Activated T-helper 2 cell treated with anti-CD3 and anti-CD28 coated beads, Interferon-gamma antibody, Interleukin-2, Interleukin-4, amounts not matched to agents 10 μg/mL and 5 μg/mL and 100 μg/mL, durations not matched to agents 14 hours and 24 hours and 36 hours (primary cell): ENCODE measurements at regions not wholly inside any gene's neighbourhood (a gene's known extent, or its start where the extent isn't known, plus 50 kb on each side); places are given as distances from the start of the nearest gene placed in this dataset.
"Not testable (repeated sequence)": the region's sequence is repeated elsewhere in the genome, so short reads cannot be mapped to it uniquely, and the experiment has no call there.

Source experiments
- DNase-seq: peaks from one replicate; pipeline ENCODE4 v3.0.0; 2021; ENCODE audit warnings: low spot score
- H3K27ac Mint-ChIP-seq: one replicate; pipeline ENCODE4 v1.8.0; 2021; ENCODE audit warnings: mixed read lengths
- H3K27me3 Mint-ChIP-seq: one replicate; pipeline ENCODE4 v1.8.0; 2021; ENCODE audit warnings: low read depth, mixed read lengths
- H3K36me3 Mint-ChIP-seq: one replicate; pipeline ENCODE4 v1.8.0; 2021; ENCODE audit warnings: low read depth, mixed read lengths
- H3K4me1 Mint-ChIP-seq: one replicate; pipeline ENCODE4 v1.8.0; 2021; ENCODE audit warnings: low read depth, mixed read lengths
- H3K4me3 Mint-ChIP-seq: one replicate; pipeline ENCODE4 v1.8.0; 2021; ENCODE audit warnings: low read depth, mild to moderate bottlenecking, moderate library complexity, mixed read lengths
- H3K9me3 Mint-ChIP-seq: one replicate; pipeline ENCODE4 v1.8.0; 2021; ENCODE audit warnings: mixed read lengths
- intact Hi-C: fragments of 100-400 bp; cut with micrococcal nuclease; formaldehyde crosslinking; loops from one replicate; pipeline ENCODE4 v1.15.1; 2023

DNA sequence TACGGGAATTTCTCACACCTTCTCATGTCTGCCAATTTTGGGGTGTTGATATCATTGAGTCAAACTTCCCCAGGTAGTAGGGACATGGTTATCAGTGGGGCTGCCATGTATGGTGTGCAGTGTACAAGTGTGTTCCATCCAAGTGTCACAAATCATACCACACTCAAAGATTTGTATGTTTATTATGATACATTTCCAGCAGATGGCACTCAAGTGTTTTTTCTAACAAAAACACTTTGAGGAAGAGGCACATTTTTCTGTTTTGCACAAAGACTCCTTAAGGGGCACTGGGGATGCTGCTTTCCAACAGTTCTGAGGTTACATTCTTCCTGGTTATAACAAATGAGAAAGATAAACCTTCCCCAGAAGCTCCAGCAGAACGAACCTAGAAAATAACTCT, 414.5 kb downstream of the REEP3 start:
- intact Hi-C loops, result no loop called here
- H3K4me3 Mint-ChIP-seq, result no peak overlapping the region
- no peak for DNase-seq
- H3K36me3 Mint-ChIP-seq, result no peaks in the 10 kb centered on the region
- H3K4me1 Mint-ChIP-seq, result no peaks in the 10 kb centered on the region
- no peaks in the 10 kb centered on the region for H3K27me3 Mint-ChIP-seq
- no peak overlapping the region for H3K27ac Mint-ChIP-seq
- no peaks in the 10 kb centered on the region for H3K9me3 Mint-ChIP-seq

DNA sequence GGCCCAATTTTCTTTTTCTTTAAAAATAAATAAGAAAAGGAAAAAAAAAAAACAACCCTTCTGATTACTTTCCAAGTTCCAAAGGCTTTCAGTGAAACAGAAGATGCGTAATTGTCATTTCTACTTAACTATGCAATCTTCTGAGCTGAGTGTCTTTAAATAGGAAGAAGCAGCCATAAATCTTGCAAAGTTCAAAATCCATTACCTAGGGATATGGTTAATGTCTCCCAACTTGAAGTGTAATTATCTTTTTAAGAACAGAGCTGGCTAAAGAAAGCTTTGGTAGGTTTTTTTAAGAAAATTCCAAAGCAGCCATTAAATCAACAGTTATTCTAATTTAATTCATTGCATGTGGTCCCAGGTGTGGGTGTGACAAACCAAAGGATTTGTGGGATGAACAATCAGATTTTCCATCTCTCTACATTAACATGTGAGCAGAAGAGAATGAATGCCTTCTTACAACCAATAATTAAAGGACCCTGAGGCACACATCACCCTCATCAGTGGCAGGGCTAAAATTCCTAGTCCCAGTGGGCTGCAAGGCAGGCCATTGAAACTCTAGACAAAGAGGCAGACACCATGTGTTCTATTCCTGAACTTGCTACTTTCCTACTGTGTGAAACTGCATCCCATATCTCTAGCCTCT, 419.2 kb downstream of the REEP3 start:
- no peaks in the 10 kb centered on the region for H3K4me1 Mint-ChIP-seq

DNA sequence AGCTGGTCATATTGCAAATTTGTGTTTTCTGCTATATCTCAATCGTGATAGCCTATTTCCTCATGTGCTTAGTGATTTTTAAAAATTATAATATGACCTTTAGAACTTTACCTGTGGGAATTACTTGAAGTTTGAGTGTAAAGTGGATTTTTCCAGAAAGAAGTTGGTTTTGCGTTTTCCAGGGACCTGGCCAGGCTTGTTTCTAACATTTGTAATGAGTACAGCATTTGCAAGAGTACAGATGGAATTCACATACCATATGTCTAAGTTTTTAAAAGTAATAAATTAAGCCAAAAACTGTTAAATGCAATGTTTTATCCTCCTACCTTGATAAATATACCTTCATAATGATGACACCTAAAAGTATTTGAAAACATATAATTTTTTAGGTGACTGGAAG, 443.2 kb downstream of the REEP3 start:
- no peak for DNase-seq
- Mint-ChIP-seq H3K4me1 (no peaks in the 10 kb centered on the region), H3K36me3 (no peaks in the 10 kb centered on the region), H3K4me3 (no peak overlapping the region), H3K27ac (no peak overlapping the region), H3K27me3 (no peaks in the 10 kb centered on the region), H3K9me3 (no peaks in the 10 kb centered on the region)
- intact Hi-C loops, result no loop called here

More for the DNA sequence above, 419.2 kb downstream of the REEP3 start:
- Mint-ChIP-seq H3K27me3 (no peaks in the 10 kb centered on the region), H3K27ac (no peak overlapping the region), H3K4me3 (no peak overlapping the region), H3K9me3 (no peaks in the 10 kb centered on the region), H3K36me3 (no peaks in the 10 kb centered on the region)
- intact Hi-C loops, result no loop called here
- no peak for DNase-seq

- Mint-ChIP-seq H3K27ac (no peak overlapping the region), H3K4me3 (no peak overlapping the region)
These were observed 444.6 kb downstream of the REEP3 start for GRCh38 chr10:63965846-63966245.

GRCh38 chr10:63972949-63973827, 452.0 kb downstream of the REEP3 start:
- no peaks in the 10 kb centered on the region for H3K9me3 Mint-ChIP-seq
- intact Hi-C loops, result no loop called here
- no peak for DNase-seq
- no peak overlapping the region for H3K27ac Mint-ChIP-seq
- H3K27me3 Mint-ChIP-seq, result no peaks in the 10 kb centered on the region
- H3K4me3 Mint-ChIP-seq, result no peak overlapping the region
- H3K36me3 Mint-ChIP-seq, result no peaks in the 10 kb centered on the region
- no peaks in the 10 kb centered on the region for H3K4me1 Mint-ChIP-seq

More at GRCh38 chr10:63965846-63966245, 444.6 kb downstream of the REEP3 start:
- intact Hi-C loops, result no loop called here
- no peaks in the 10 kb centered on the region for H3K9me3 Mint-ChIP-seq
- DNase-seq, result no peak
- H3K4me1 Mint-ChIP-seq, result no peaks in the 10 kb centered on the region
- no peaks in the 10 kb centered on the region for H3K27me3 Mint-ChIP-seq
- H3K36me3 Mint-ChIP-seq, result no peaks in the 10 kb centered on the region

- no peak overlapping the region for H3K4me3 Mint-ChIP-seq
- intact Hi-C loops, result loop anchor here (2.0 kb wide), 1 partner anchor 110 kb away; no protein-coding TSS in a partner anchor
- H3K27me3 Mint-ChIP-seq, result no peaks in the 10 kb centered on the region
- H3K36me3 Mint-ChIP-seq, result no peaks in the 10 kb centered on the region
- no peaks in the 10 kb centered on the region for H3K9me3 Mint-ChIP-seq
- no peak overlapping the region for H3K27ac Mint-ChIP-seq
- peak; percentile 13 for DNase-seq
- no peaks in the 10 kb centered on the region for H3K4me1 Mint-ChIP-seq
These were observed 455.3 kb downstream of the REEP3 start for GRCh38 chr10:63976538-63976937.

- no peaks in the 10 kb centered on the region for H3K4me1 Mint-ChIP-seq
- intact Hi-C loops, result loop anchor here (2.0 kb wide), 1 partner anchor 111 kb away; no protein-coding TSS in a partner anchor
- H3K27me3 Mint-ChIP-seq, result no peaks in the 10 kb centered on the region
- no peaks in the 10 kb centered on the region for H3K36me3 Mint-ChIP-seq
- H3K27ac Mint-ChIP-seq, result no peak overlapping the region
- no peak for DNase-seq
- H3K9me3 Mint-ChIP-seq, result no peaks in the 10 kb centered on the region
- H3K4me3 Mint-ChIP-seq, result no peak overlapping the region
These were observed 456.2 kb downstream of the REEP3 start for GRCh38 chr10:63977329-63977923.

DNA sequence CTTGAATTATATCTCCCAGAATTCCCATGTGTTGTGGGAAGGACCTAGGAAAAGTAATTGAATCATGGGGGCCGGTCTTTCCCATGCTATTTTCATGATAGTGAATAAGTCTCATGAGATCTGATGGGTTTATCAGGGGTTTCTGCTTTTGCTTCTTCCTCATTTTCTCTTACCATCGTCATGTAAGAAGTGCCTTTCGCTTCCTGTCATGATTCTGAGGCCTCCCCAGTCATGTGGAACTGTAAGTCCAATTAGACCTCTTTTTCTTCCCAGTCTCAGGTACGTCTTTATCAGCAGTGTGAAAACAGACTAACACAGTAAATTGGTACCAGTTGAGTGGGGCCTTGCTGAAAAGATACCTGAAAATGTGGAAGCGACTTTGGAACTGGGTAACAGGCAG, 459.7 kb downstream of the REEP3 start:
- H3K9me3 Mint-ChIP-seq, H3K4me1 Mint-ChIP-seq, H3K36me3 Mint-ChIP-seq, intact Hi-C loops, H3K4me3 Mint-ChIP-seq, H3K27me3 Mint-ChIP-seq, DNase-seq, H3K27ac Mint-ChIP-seq: not testable (repeated sequence)

DNA sequence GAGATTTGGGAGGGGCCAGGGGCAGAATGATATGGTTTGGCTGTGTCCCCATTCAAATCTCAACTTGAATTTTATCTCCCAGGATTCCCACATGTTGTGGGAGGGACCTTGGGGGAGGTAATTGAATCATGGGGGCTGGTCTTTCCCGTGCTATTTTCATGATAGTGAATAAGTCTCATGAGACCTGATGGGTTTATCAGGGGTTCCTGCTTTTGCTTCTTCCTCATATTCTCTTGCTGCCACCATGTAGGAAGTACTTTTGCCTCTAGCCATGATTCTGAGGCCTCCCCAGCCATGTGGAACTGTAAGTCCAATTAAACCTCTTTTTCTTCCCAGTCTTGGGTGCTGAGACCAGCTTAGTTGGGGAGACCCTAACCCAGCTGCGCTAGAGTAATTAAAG, 462.9 kb downstream of the REEP3 start:
- H3K27me3 Mint-ChIP-seq, H3K27ac Mint-ChIP-seq, intact Hi-C loops, H3K9me3 Mint-ChIP-seq, DNase-seq, H3K4me1 Mint-ChIP-seq, H3K4me3 Mint-ChIP-seq, H3K36me3 Mint-ChIP-seq: not testable (repeated sequence)

DNA sequence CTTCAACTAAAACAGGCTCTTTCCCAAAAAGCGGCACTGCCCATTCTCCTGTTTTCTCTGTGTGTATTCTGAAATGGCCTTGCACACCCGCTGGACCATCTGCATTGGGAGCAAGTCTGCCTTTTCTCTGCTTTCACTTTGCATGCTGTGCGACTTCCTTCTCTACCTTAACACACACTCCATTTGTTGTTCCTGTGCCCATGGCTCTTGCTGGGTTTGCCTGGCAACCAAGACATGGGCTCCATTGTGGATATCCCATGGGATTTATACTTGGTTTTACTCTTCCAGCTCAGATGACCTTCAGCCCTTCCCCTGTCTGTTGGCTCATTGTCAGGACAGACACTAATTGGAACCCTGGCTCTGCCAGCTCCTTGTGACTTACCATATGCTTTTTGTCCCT, 465.3 kb downstream of the REEP3 start:
- Mint-ChIP-seq H3K27ac (no peak overlapping the region), H3K9me3 (no peaks in the 10 kb centered on the region), H3K4me3 (no peak overlapping the region), H3K36me3 (no peaks in the 10 kb centered on the region), H3K4me1 (no peaks in the 10 kb centered on the region), H3K27me3 (no peaks in the 10 kb centered on the region)
- intact Hi-C loops, result no loop called here
- DNase-seq, result no peak

- no peaks in the 10 kb centered on the region for H3K36me3 Mint-ChIP-seq
- DNase-seq, result no peak
- intact Hi-C loops, result no loop called here
- H3K27me3 Mint-ChIP-seq, result no peaks in the 10 kb centered on the region
- no peak overlapping the region for H3K27ac Mint-ChIP-seq
- no peaks in the 10 kb centered on the region for H3K9me3 Mint-ChIP-seq
- H3K4me3 Mint-ChIP-seq, result no peak overlapping the region
- no peaks in the 10 kb centered on the region for H3K4me1 Mint-ChIP-seq
These were observed 466.0 kb downstream of the REEP3 start for GRCh38 chr10:63987212-63987611.

DNA sequence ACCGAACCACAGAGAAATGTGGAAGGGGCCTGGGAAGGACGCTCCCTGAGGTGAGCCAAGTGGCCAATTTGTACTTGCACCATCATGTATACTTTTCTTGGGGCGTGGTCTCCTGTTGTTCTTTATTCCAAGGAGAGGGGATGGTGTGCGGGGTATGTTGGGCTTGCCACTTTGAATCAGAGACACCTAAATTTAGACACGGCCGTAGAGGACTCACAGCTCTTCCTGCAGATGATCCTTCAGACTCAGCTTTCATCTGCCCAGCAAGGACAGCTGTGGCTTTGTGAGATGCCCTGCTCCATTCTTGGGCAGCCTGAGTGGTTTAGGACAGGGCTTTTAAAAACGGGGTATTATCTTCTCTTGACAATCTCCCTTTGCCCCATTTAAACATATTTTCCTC, 473.2 kb downstream of the REEP3 start:
- no peak for DNase-seq
- no peaks in the 10 kb centered on the region for H3K4me1 Mint-ChIP-seq
- peaks cover 1% of the 10 kb centered on the region for H3K9me3 Mint-ChIP-seq

DNA sequence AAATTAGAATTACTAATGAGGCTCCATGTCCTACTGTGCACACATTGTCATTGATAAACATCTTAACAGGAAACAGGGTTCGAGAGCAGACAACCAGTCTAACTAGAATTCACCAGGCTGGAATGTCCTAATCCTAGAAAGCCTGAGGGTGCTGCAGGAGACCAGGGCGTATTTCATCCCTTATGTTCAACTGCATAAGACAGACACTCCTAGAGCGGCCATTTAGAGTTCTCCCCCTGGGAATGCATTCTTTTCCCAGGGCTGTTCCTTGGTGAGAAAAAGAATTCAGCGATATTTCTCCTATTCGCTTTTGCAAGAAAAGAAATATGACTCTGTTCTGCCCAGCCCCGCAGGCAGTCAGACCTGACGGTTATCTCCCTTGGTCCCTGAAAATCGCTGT, 486.0 kb downstream of the REEP3 start:
- no peak for DNase-seq
- Mint-ChIP-seq H3K27me3 (no peaks in the 10 kb centered on the region), H3K36me3 (no peaks in the 10 kb centered on the region), H3K4me1 (no peaks in the 10 kb centered on the region), H3K9me3 (no peaks in the 10 kb centered on the region), H3K4me3 (no peak overlapping the region), H3K27ac (no peak overlapping the region)
- intact Hi-C loops, result no loop called here

More for the DNA sequence above, 473.2 kb downstream of the REEP3 start:
- no peaks in the 10 kb centered on the region for H3K36me3 Mint-ChIP-seq
- H3K27me3 Mint-ChIP-seq, result no peaks in the 10 kb centered on the region
- H3K27ac Mint-ChIP-seq, result no peak overlapping the region
- H3K4me3 Mint-ChIP-seq, result no peak overlapping the region
- intact Hi-C loops, result no loop called here
